ENCODE measurements at regions not wholly inside any gene's neighbourhood (a gene's known extent, or its start where the extent isn't known, plus 50 kb on each side); places are given as distances from the start of the nearest gene placed in this dataset.
"Not testable (repeated sequence)": the region's sequence is repeated elsewhere in the genome, so short reads cannot be mapped to it uniquely, and the experiment has no call there.

DNA sequence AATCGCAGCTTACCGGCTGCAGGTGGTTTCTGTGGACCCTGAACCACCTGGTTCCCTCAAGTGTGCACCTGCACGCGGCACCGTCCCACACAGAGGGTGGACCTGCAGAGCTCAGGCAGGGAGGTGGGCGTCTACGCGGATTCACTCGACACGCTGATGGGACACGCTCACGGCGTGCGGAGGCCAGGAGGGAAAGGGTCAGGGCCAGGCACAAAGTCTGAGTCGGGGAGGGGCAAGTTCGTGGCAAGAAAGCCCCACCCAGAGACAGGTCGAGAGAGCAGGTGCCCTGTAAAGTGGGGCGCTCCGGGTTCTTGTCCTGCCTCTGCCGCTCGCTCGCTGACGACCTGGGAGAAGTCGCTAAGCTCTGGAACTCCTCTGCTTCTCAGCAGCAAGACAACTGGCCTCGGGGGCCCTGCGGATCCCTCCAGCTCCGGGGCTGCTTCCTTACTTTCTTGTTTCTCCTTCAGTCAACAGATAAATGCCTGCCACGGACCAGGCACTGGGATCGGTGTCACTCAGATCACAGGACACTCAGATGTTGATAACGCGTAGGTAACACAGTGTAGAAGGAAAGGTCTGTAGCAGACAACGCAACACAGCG lies 72.4 kb upstream of the NUP50 start:
- H3K4me3 ChIP-seq = no peak overlapping the region
- TF ChIP-seq CTCF (IDR thresholded peaks at IDR 0.05) (no peak), POLR2A (IDR thresholded peaks at IDR 0.05) (no peak)
- no peak overlapping the region for H3K27ac ChIP-seq
- intact Hi-C loops (cut with DNase I) = loop anchor here in 7 of 10 donors (5.0 to 10.0 kb wide), 4 partner anchors 117 to 397 kb away; no protein-coding TSS in a partner anchor
- no peak for ATAC-seq
- no peaks in the 10 kb centered on the region for H3K4me1 ChIP-seq
- peaks cover 0 to 79% (median 15%) of the 10 kb centered on the region in 9 donors for H3K27me3 ChIP-seq
- DNase-seq = no peak
- H3K36me3 ChIP-seq = no peaks in the 10 kb centered on the region
- H3K9me3 ChIP-seq = peaks cover 0 to 14% (median 0%) of the 10 kb centered on the region in 12 donors
- WGBS, 4 donors = 43 to 56% (median 50%) methylated on average over 28 to 33 of the region's 33 CpGs

- intact Hi-C loops (cut with DNase I) = loop anchor here in 7 of 10 donors (5.0 to 10.0 kb wide), 4 partner anchors 117 to 397 kb away; no protein-coding TSS in a partner anchor
- WGBS, 4 donors = 80 to 85% (median 82%) methylated on average over 20 of the region's 20 CpGs
- not testable (repeated sequence) for ATAC-seq, H3K36me3 ChIP-seq, DNase-seq, H3K27ac ChIP-seq, H3K4me1 ChIP-seq, H3K4me3 ChIP-seq
- peaks cover 0 to 79% (median 15%) of the 10 kb centered on the region in 9 donors for H3K27me3 ChIP-seq
- peaks cover 0 to 14% (median 0%) of the 10 kb centered on the region in 12 donors for H3K9me3 ChIP-seq
Observed at GRCh38 chr22:45091875-45092274, 71.8 kb upstream of the NUP50 start.

DNA sequence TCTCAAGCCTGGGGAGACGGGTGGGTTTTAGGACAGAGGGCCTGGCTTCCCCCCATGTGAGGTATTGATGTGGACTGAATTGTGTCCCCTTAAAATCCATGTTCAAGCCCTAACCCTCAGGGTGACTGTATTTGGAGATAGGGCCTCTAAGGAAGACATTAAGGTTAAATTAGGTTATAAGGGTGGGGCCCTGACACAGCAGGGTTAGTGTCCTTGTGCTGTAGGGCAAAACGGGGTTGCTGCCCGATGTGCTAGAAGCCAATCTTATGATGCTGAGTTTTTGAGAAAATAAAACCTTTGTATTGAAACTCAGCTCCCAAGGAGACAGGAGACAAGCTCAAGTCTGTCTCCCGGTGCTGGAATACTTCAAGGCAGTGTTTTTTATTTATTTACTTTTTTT lies 71.1 kb upstream of the NUP50 start:
- intact Hi-C loops (cut with DNase I) = loop anchor here in 7 of 10 donors (5.0 to 10.0 kb wide), 4 partner anchors 118 to 398 kb away; no protein-coding TSS in a partner anchor
- Histone ChIP-seq H3K27me3 (peaks cover 0 to 76% (median 15%) of the 10 kb centered on the region in 9 donors), H3K4me1 (no peaks in the 10 kb centered on the region), H3K27ac (no peak overlapping the region), H3K36me3 (no peaks in the 10 kb centered on the region), H3K9me3 (peaks cover 0 to 14% (median 0%) of the 10 kb centered on the region in 12 donors), H3K4me3 (no peak overlapping the region)
- no peak for TF ChIP-seq CTCF (IDR thresholded peaks at IDR 0.05)
- WGBS, 4 donors = 83 to 91% (median 89%) methylated on average over 4 of the region's 4 CpGs
- ATAC-seq (no peak), DNase-seq (no peak)

DNA sequence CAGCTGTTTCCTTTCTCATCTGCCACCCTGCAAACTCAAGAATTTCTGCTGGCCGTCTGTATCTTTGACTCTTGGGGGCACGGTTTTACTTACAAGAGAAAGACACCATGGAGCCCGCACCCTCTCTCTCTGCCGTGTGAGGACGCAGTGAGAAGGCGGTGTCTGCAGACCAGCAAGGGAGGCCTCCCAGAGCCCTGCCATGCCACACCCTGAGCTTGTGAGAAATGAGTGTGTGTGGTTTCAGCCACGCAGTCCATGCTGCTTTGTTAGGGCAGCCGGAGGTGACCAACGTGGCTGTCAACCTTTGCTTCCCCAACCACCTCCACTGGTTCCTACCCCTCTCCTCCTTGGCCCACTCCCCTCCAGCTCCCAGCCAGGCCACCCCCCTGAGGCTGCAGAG lies 70.1 kb upstream of the NUP50 start:
- Histone ChIP-seq H3K4me3 (no peak overlapping the region), H3K27me3 (peaks cover 0 to 78% (median 15%) of the 10 kb centered on the region in 9 donors), H3K9me3 (peaks cover 0 to 14% (median 0%) of the 10 kb centered on the region in 12 donors), H3K36me3 (no peaks in the 10 kb centered on the region), H3K4me1 (no peaks in the 10 kb centered on the region), H3K27ac (no peak overlapping the region)
- no peak for TF ChIP-seq CTCF (IDR thresholded peaks at IDR 0.05)
- no peak for TF ChIP-seq POLR2A (IDR thresholded peaks at IDR 0.05)
- intact Hi-C loops (cut with DNase I) = loop anchor here in 7 of 10 donors (5.0 to 10.0 kb wide), 4 partner anchors 119 to 399 kb away; no protein-coding TSS in a partner anchor
- 59 to 79% (median 62%) methylated on average over 9 of the region's 9 CpGs for WGBS, 4 donors
- ATAC-seq = no peak
- no peak for DNase-seq

Data from heart left ventricle (tissue), 16 donors.